Upper lobe of left lung (tissue), 6 donors: ENCODE measurements at regions not wholly inside any gene's neighbourhood (a gene's known extent, or its start where the extent isn't known, plus 50 kb on each side); places are given as distances from the start of the nearest gene placed in this dataset.

Experiments
- ATAC-seq, 2 donors: fragments of 200-7000 bp; cut with Tn5 transposase; one replicate each; pipeline ENCODE4 v1.9.1; 2022; ENCODE audit warnings: mild to moderate bottlenecking in 2 of 2, moderate library complexity in 2 of 2; ENCODE audit not compliant: low FRiP score in 2 of 2
- DNase-seq, 2 donors: peaks; one replicate each; pipeline ENCODE4 v3.0.0-alpha.2; 2019 to 2020
- H3K27ac ChIP-seq, 4 donors: fragments of 200-600 bp; sonication (generic); one replicate each; pipeline ENCODE4 v1.5.1; 2016 to 2019
- H3K27me3 ChIP-seq, 4 donors: fragments of 200-600 bp; sonication (generic); one replicate each; pipeline ENCODE4 v1.5.1; 2017 to 2019
- H3K36me3 ChIP-seq, 4 donors: fragments of 200-600 bp; sonication (generic); one replicate each; pipeline ENCODE4 v1.5.1; 2016 to 2019
- H3K4me1 ChIP-seq, 4 donors: fragments of 200-600 bp; sonication (generic); one replicate each; pipeline ENCODE4 v1.5.1; 2018 to 2019
- H3K4me3 ChIP-seq, 4 donors: fragments of 200-600 bp; sonication (generic); one replicate each; pipeline ENCODE4 v1.5.1; 2017 to 2019; ENCODE audit warnings: mild to moderate bottlenecking in 2 of 4, moderate library complexity in 1 of 4
- H3K9me3 ChIP-seq, 4 donors: fragments of 200-600 bp; sonication (generic); one replicate each; pipeline ENCODE4 v1.5.1; 2018 to 2019
- CTCF ChIP-seq, 6 experiments: fragments of 450-650 bp in 4 of 6; fragments of 200-600 bp in 2 of 6; sonication (generic) in 2 of 6; IDR thresholded peaks; one replicate each; pipeline ENCODE4 v1.5.1; 2016 to 2019; ENCODE audit warnings: antibody characterized with exemption in 6 of 6
- EP300 ChIP-seq, 4 donors: sonication (generic); formaldehyde crosslinking; IDR thresholded peaks; one replicate each; pipeline ENCODE4 v1.5.1; 2017; ENCODE audit warnings: antibody characterized with exemption in 4 of 4, control low read depth in 2 of 4
- POLR2A ChIP-seq, 4 donors: fragments of 450-650 bp; IDR thresholded peaks; one replicate each; pipeline ENCODE4 v1.5.1; 2016 to 2017; ENCODE audit warnings: antibody characterized with exemption in 4 of 4, mild to moderate bottlenecking in 2 of 4
- POLR2AphosphoS5 ChIP-seq, 2 donors: sonication (generic); formaldehyde crosslinking; IDR thresholded peaks; one replicate each; pipeline ENCODE4 v1.5.1; 2017; ENCODE audit warnings: antibody characterized with exemption in 2 of 2
- WGBS, 2 donors: methylation state at CpG; one replicate each; pipeline ENCODE4 v1.1.5; 2017 to 2018; 5-methylcytosine and 5-hydroxymethylcytosine counted together
- donor health status: DM: no; HTN: no; CAD: no; lungs with moderate emphysema.
- donor health status: DM: no; HTN: yes; CAD: no; lungs with severe emphysema.

- no peaks in the 10 kb centered on the region for H3K36me3 ChIP-seq
- no peaks in the 10 kb centered on the region for H3K27me3 ChIP-seq
- H3K9me3 ChIP-seq: no peaks in the 10 kb centered on the region
- peaks cover 0 to 6% (median 0%) of the 10 kb centered on the region in 4 donors for H3K4me1 ChIP-seq
- ATAC-seq (no peak), DNase-seq (no peak)
- no peak overlapping the region for H3K4me3 ChIP-seq
- H3K27ac ChIP-seq: no peak overlapping the region
- no peak for TF ChIP-seq POLR2AphosphoS5 (IDR thresholded peaks at IDR 0.05)
- no peak for TF ChIP-seq EP300 (IDR thresholded peaks at IDR 0.05)
- TF ChIP-seq CTCF (IDR thresholded peaks at IDR 0.05): no peak
- TF ChIP-seq POLR2A (IDR thresholded peaks at IDR 0.05): no peak
- WGBS, 2 donors: 84 to 100% methylated on average over 1 of the region's 1 CpG
These were observed 90.5 kb upstream of the VPREB1 start for GRCh38 chr22:22154040-22154439.

GRCh38 chr22:22151308-22151707, 93.3 kb upstream of the VPREB1 start:
- TF ChIP-seq POLR2AphosphoS5 (IDR thresholded peaks at IDR 0.05): no peak
- TF ChIP-seq EP300 (IDR thresholded peaks at IDR 0.05): no peak
- no peak for TF ChIP-seq POLR2A (IDR thresholded peaks at IDR 0.05)
- no peak for TF ChIP-seq CTCF (IDR thresholded peaks at IDR 0.05)
- DNase-seq (no peak), ATAC-seq (no peak)
- Histone ChIP-seq H3K4me1 (no peaks in the 10 kb centered on the region), H3K9me3 (no peaks in the 10 kb centered on the region), H3K4me3 (no peak overlapping the region), H3K36me3 (no peaks in the 10 kb centered on the region), H3K27me3 (no peaks in the 10 kb centered on the region), H3K27ac (no peak overlapping the region)
- 84 to 92% methylated on average over 2 of the region's 2 CpGs for WGBS, 2 donors

GRCh38 chr22:22150457-22150856, 94.1 kb upstream of the VPREB1 start:
- H3K36me3 ChIP-seq: no peaks in the 10 kb centered on the region
- TF ChIP-seq EP300 (IDR thresholded peaks at IDR 0.05): no peak
- ATAC-seq: no peak

GRCh38 chr22:22148905-22149304, 95.7 kb upstream of the VPREB1 start:
- Histone ChIP-seq H3K36me3 (no peaks in the 10 kb centered on the region), H3K9me3 (no peaks in the 10 kb centered on the region), H3K27me3 (no peaks in the 10 kb centered on the region), H3K4me3 (no peak overlapping the region), H3K4me1 (no peaks in the 10 kb centered on the region), H3K27ac (no peak overlapping the region)
- ATAC-seq: no peak
- no peak for DNase-seq
- TF ChIP-seq POLR2AphosphoS5 (IDR thresholded peaks at IDR 0.05): no peak
- TF ChIP-seq POLR2A (IDR thresholded peaks at IDR 0.05): no peak
- no peak for TF ChIP-seq CTCF (IDR thresholded peaks at IDR 0.05)
- no peak for TF ChIP-seq EP300 (IDR thresholded peaks at IDR 0.05)
- 60 to 79% methylated on average over 1 of the region's 1 CpG for whole genome bisulfite sequencing, 2 donors

More at GRCh38 chr22:22150457-22150856, 94.1 kb upstream of the VPREB1 start:
- Histone ChIP-seq H3K27me3 (no peaks in the 10 kb centered on the region), H3K27ac (no peak overlapping the region), H3K4me1 (no peaks in the 10 kb centered on the region), H3K9me3 (no peaks in the 10 kb centered on the region), H3K4me3 (no peak overlapping the region)
- no peak for DNase-seq
- WGBS, 2 donors: 53 to 63% methylated on average over 1 of the region's 1 CpG

GRCh38 chr22:22144858-22145257, 99.7 kb upstream of the VPREB1 start:
- H3K27ac ChIP-seq: no peak overlapping the region
- TF ChIP-seq POLR2AphosphoS5 (IDR thresholded peaks at IDR 0.05) (no peak), EP300 (IDR thresholded peaks at IDR 0.05) (no peak), CTCF (IDR thresholded peaks at IDR 0.05) (no peak), POLR2A (IDR thresholded peaks at IDR 0.05) (no peak)
- no peaks in the 10 kb centered on the region for H3K27me3 ChIP-seq
- DNase-seq: no peak
- no peaks in the 10 kb centered on the region for H3K4me1 ChIP-seq
- H3K4me3 ChIP-seq: no peak overlapping the region
- WGBS, 2 donors: 46 to 96% methylated on average over 1 of the region's 1 CpG
- no peak for ATAC-seq
- H3K9me3 ChIP-seq: no peaks in the 10 kb centered on the region
- H3K36me3 ChIP-seq: no peaks in the 10 kb centered on the region
